Neural progenitor cell (in vitro differentiated cells): ENCODE measurements at regions not wholly inside any gene's neighbourhood (a gene's known extent, or its start where the extent isn't known, plus 50 kb on each side); places are given as distances from the start of the nearest gene placed in this dataset.
"Not testable (repeated sequence)": the region's sequence is repeated elsewhere in the genome, so short reads cannot be mapped to it uniquely, and the experiment has no call there.

ENCODE experiments used
- DNase-seq: peaks from one replicate; pipeline ENCODE4 v3.0.0-alpha.2; 2016; ENCODE audit warnings: low spot score
- H2AFZ ChIP-seq: fragments of 200-600 bp; sonication (generic); replicated peaks from 2 replicates; pipeline ENCODE4 v1.6.1; 2016; ENCODE audit warnings: antibody characterized with exemption
- H3F3A ChIP-seq: fragments of 200-600 bp; sonication (generic); 2 replicates; pipeline ENCODE4 v1.6.1; 2016; ENCODE audit warnings: antibody characterized with exemption, low read depth
- H3K27ac ChIP-seq: fragments of 200-600 bp; sonication (generic); 2 replicates; pipeline ENCODE4 v1.5.1; 2016; ENCODE audit warnings: mild to moderate bottlenecking
- H3K27me3 ChIP-seq: fragments of 200-600 bp; sonication (generic); 2 replicates; pipeline ENCODE4 v1.6.1; 2016; ENCODE audit warnings: mild to moderate bottlenecking, moderate library complexity
- H3K36me3 ChIP-seq: fragments of 200-600 bp; sonication (generic); 2 replicates; pipeline ENCODE4 v1.5.1; 2016
- H3K4me1 ChIP-seq: fragments of 200-600 bp; sonication (generic); 2 replicates; pipeline ENCODE4 v1.6.1; 2016; ENCODE audit warnings: mixed run types
- H3K4me2 ChIP-seq: fragments of 200-600 bp; sonication (generic); 2 replicates; pipeline ENCODE4 v1.6.1; 2016
- H3K4me3 ChIP-seq: fragments of 200-600 bp; sonication (generic); 2 replicates; pipeline ENCODE4 v1.5.1; 2016
- H3K79me2 ChIP-seq: fragments of 200-600 bp; sonication (generic); 2 replicates; pipeline ENCODE4 v1.6.1; 2016; ENCODE audit warnings: low read depth
- H3K9ac ChIP-seq: fragments of 200-600 bp; sonication (generic); 2 replicates; pipeline ENCODE4 v1.6.1; 2016
- H3K9me3 ChIP-seq: fragments of 200-600 bp; sonication (generic); 2 replicates; pipeline ENCODE4 v1.5.1; 2016; ENCODE audit warnings: low read depth
- H4K20me1 ChIP-seq: fragments of 200-600 bp; sonication (generic); 2 replicates; pipeline ENCODE4 v1.6.1; 2016; ENCODE audit warnings: low read depth
- H3K27ac Mint-ChIP-seq: 3 replicates; pipeline ENCODE4 v1.8.0; 2021; ENCODE audit warnings: mixed read lengths
- H3K27me3 Mint-ChIP-seq: 2 replicates; pipeline ENCODE4 v1.8.0; 2022; ENCODE audit warnings: low read depth, mild to moderate bottlenecking, inconsistent platforms, moderate library complexity, mixed read lengths; ENCODE audit not compliant: insufficient read depth
- H3K36me3 Mint-ChIP-seq: 3 replicates; pipeline ENCODE4 v1.8.0; 2021; ENCODE audit warnings: mixed read lengths
- H3K4me1 Mint-ChIP-seq: 3 replicates; pipeline ENCODE4 v1.8.0; 2021; ENCODE audit warnings: mixed read lengths
- H3K4me3 Mint-ChIP-seq: 3 replicates; pipeline ENCODE4 v1.8.0; 2021; ENCODE audit warnings: mild to moderate bottlenecking, moderate library complexity, mixed read lengths
- H3K9me3 Mint-ChIP-seq: 3 replicates; pipeline ENCODE4 v1.8.0; 2020; ENCODE audit warnings: mixed read lengths
- EZH2 ChIP-seq: fragments of 200-600 bp; sonication (generic); IDR thresholded peaks from 2 replicates; pipeline ENCODE4 v1.6.1; 2017; ENCODE audit warnings: antibody characterized with exemption, mild to moderate bottlenecking, moderate library complexity
- EZH2phosphoT487 ChIP-seq: fragments of 200-600 bp; sonication (generic); IDR thresholded peaks from 2 replicates; pipeline ENCODE4 v1.6.1; 2017; ENCODE audit warnings: antibody characterized with exemption
- TF ChIP-seq, protein P1 (sequence below): fragments of 200-600 bp; sonication (generic); IDR thresholded peaks from 2 replicates; pipeline ENCODE4 v1.5.1; 2017; ENCODE audit warnings: antibody characterized with exemption, mild to moderate bottlenecking

GRCh38 chr1:73832276-73833181 is 365.4 kb downstream of the LRRIQ3 start:
- no peak overlapping the region for H3K4me2 ChIP-seq
- H2AFZ ChIP-seq = no peak overlapping the region
- Mint-ChIP-seq H3K36me3 (no peaks in the 10 kb centered on the region), H3K4me1 (peaks cover 2% of the 10 kb centered on the region), H3K9me3 (no peaks in the 10 kb centered on the region), H3K4me3 (no peak overlapping the region), H3K27me3 (peaks cover 2% of the 10 kb centered on the region), H3K27ac (no peak overlapping the region)
- H3K4me3 ChIP-seq = no peak overlapping the region
- no peaks in the 10 kb centered on the region for H3K27me3 ChIP-seq
- no peaks in the 10 kb centered on the region for H3K4me1 ChIP-seq
- H3K27ac ChIP-seq = no peak overlapping the region
- H4K20me1 ChIP-seq = no peaks in the 10 kb centered on the region
- TF ChIP-seq EZH2 (no peak), EZH2phosphoT487 (no peak)
- TF ChIP-seq, protein P1, sequence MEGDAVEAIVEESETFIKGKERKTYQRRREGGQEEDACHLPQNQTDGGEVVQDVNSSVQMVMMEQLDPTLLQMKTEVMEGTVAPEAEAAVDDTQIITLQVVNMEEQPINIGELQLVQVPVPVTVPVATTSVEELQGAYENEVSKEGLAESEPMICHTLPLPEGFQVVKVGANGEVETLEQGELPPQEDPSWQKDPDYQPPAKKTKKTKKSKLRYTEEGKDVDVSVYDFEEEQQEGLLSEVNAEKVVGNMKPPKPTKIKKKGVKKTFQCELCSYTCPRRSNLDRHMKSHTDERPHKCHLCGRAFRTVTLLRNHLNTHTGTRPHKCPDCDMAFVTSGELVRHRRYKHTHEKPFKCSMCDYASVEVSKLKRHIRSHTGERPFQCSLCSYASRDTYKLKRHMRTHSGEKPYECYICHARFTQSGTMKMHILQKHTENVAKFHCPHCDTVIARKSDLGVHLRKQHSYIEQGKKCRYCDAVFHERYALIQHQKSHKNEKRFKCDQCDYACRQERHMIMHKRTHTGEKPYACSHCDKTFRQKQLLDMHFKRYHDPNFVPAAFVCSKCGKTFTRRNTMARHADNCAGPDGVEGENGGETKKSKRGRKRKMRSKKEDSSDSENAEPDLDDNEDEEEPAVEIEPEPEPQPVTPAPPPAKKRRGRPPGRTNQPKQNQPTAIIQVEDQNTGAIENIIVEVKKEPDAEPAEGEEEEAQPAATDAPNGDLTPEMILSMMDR = no peak
- H3F3A ChIP-seq = no peaks in the 10 kb centered on the region
- no peak for DNase-seq
- H3K9me3 ChIP-seq = no peaks in the 10 kb centered on the region
- H3K36me3 ChIP-seq = no peaks in the 10 kb centered on the region
- H3K79me2 ChIP-seq = no peaks in the 10 kb centered on the region
- H3K9ac ChIP-seq = no peak overlapping the region

DNA sequence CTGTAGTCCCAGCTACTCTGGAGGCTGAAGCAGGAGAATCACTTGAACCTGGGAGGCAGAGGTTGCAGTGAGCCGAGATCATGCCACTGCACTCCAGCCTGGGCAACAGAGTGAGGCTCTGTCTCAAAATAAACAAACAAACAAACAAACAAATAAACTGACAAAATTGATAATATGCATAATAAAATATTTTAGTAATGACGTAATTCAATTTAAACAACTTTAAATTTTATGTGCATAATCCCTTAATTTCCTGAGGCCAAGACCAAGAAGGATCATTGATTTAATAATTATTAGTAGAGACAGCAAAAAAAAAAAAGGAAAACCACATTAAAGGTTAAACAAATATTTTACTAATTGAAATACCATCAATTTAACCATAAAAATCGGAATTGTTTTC is 370.7 kb downstream of the LRRIQ3 start:
- H3K4me3 Mint-ChIP-seq, H3K4me3 ChIP-seq, DNase-seq, H4K20me1 ChIP-seq, H3K27me3 ChIP-seq, H3K27me3 Mint-ChIP-seq, H2AFZ ChIP-seq, H3F3A ChIP-seq, H3K27ac ChIP-seq, H3K9me3 ChIP-seq, H3K4me1 ChIP-seq, H3K9ac ChIP-seq, H3K9me3 Mint-ChIP-seq, H3K27ac Mint-ChIP-seq, H3K4me2 ChIP-seq, H3K36me3 ChIP-seq, H3K36me3 Mint-ChIP-seq, H3K4me1 Mint-ChIP-seq, H3K79me2 ChIP-seq: not testable (repeated sequence)

DNA sequence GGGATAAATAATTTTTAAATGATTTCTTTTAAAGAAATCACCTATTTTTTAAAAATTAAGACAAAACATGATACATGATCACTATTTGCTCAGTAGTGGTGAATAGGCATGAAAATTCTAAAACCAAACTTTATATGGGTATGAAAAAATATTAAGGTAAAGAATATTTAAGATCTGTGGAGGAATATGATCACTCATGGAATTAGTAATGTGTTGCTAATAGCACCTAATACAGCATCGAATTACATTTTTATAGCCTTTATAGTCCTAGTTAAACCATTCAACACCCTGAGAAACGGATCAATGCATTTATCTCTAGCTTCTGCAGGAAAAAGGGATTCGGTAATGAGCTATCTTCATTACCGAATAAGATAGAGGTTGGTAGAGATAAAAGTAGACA is 373.9 kb downstream of the LRRIQ3 start:
- H3K79me2 ChIP-seq = no peaks in the 10 kb centered on the region
- no peaks in the 10 kb centered on the region for H3K36me3 Mint-ChIP-seq
- H3K4me2 ChIP-seq = no peak overlapping the region
- H3K4me3 Mint-ChIP-seq = no peak overlapping the region
- no peak overlapping the region for H3K4me3 ChIP-seq
- no peak overlapping the region for H3K27ac ChIP-seq
- DNase-seq = no peak
- H3K9me3 Mint-ChIP-seq = no peaks in the 10 kb centered on the region
- H3K36me3 ChIP-seq = no peaks in the 10 kb centered on the region
- no peaks in the 10 kb centered on the region for H3K27me3 ChIP-seq
- no peaks in the 10 kb centered on the region for H4K20me1 ChIP-seq
- no peaks in the 10 kb centered on the region for H3F3A ChIP-seq
- peaks cover 2% of the 10 kb centered on the region for H3K27me3 Mint-ChIP-seq
- H3K4me1 Mint-ChIP-seq = peaks cover 2% of the 10 kb centered on the region
- no peak overlapping the region for H3K9ac ChIP-seq
- no peak overlapping the region for H2AFZ ChIP-seq
- TF ChIP-seq EZH2 (no peak), EZH2phosphoT487 (no peak)
- TF ChIP-seq, protein P1 = no peak
- H3K9me3 ChIP-seq = no peaks in the 10 kb centered on the region
- no peaks in the 10 kb centered on the region for H3K4me1 ChIP-seq
- no peak overlapping the region for H3K27ac Mint-ChIP-seq

DNA sequence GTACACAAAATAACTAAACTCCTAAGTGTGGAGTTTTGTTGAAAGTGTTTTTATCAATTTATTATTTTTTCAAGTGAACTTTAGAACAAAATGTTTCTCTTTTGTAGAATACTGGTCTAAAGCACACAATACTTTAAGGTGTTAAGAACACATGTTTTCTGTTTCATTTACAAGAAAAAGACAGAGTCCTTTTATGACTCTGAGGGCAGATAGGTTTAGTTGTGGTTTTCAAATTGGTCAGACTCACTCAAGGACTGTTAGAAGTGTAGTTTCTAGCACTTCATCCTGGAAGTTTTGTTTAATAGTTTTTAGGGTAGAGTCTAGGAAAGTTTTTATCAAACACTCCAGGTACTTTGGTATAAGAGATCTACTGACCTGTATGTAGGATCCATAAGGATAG is 376.5 kb downstream of the LRRIQ3 start:
- Histone ChIP-seq H3K4me1 (peaks cover 4% of the 10 kb centered on the region), H3F3A (no peaks in the 10 kb centered on the region), H3K79me2 (no peaks in the 10 kb centered on the region), H2AFZ (no peak overlapping the region), H3K27me3 (no peaks in the 10 kb centered on the region), H3K9ac (no peak overlapping the region), H3K4me2 (no peak overlapping the region), H3K4me3 (no peak overlapping the region), H4K20me1 (no peaks in the 10 kb centered on the region), H3K9me3 (no peaks in the 10 kb centered on the region), H3K27ac (no peak overlapping the region), H3K36me3 (no peaks in the 10 kb centered on the region)
- no peak for TF ChIP-seq EZH2
- no peak overlapping the region for H3K4me3 Mint-ChIP-seq
- H3K27me3 Mint-ChIP-seq = no peaks in the 10 kb centered on the region
- H3K27ac Mint-ChIP-seq = no peak overlapping the region
- DNase-seq = no peak
- H3K36me3 Mint-ChIP-seq = no peaks in the 10 kb centered on the region
- peaks cover 2% of the 10 kb centered on the region for H3K4me1 Mint-ChIP-seq
- H3K9me3 Mint-ChIP-seq = peaks cover 4% of the 10 kb centered on the region
